ENCODE measurements at regions not wholly inside any gene's neighbourhood (a gene's known extent, or its start where the extent isn't known, plus 50 kb on each side); places are given as distances from the start of the nearest gene placed in this dataset.

DNA sequence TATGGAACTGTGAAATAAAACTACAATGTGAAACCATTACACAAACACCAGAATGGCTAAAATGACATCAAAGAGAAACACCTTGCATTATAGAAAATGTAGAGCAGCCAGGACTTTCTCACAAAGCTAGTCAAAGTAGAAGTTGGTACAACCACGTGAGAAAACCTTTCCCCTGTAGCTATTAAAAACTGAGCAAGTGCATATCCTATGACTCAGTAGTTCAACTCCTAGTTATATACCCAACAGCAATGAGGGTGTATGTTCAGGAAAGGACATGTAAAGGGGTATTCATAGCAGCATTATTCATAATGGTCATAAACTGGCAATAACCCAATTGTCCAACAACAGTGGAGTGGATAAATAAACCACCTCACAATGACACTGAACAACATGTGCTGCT, 177.5 kb upstream of the NUDT10 start:
- H3K9me3 ChIP-seq (ENCODE audit: control insufficient read depth in 4 of 4, low read length in 3 of 4): peaks cover 0 to 3% (median 0%) of the 10 kb centered on the region in 4 donors
- no peak for DNase-seq (ENCODE audit: low spot score)
- TF ChIP-seq ATF3 (IDR thresholded peaks at IDR 0.05) (no peak), HNF4G (IDR thresholded peaks at IDR 0.05) (no peak), TAF1 (conservative IDR thresholded peaks at IDR 0.05) (no peak), RXRA (IDR thresholded peaks at IDR 0.05) (no peak), FOXA2 (IDR thresholded peaks at IDR 0.05) (no peak), HNF4A (conservative IDR thresholded peaks at IDR 0.05) (no peak), SP1 (IDR thresholded peaks at IDR 0.05) (no peak), YY1 (IDR thresholded peaks at IDR 0.05) (no peak), EGR1 (IDR thresholded peaks at IDR 0.05; ENCODE audit: low read depth in 2 of 2) (no peak), NR2F2 (IDR thresholded peaks at IDR 0.05) (no peak), MAX (IDR thresholded peaks at IDR 0.05) (no peak), GABPA (IDR thresholded peaks at IDR 0.05 in 1 of 2, conservative IDR thresholded peaks at IDR 0.05 in 1 of 2) (no peak)
- TF ChIP-seq, protein P1, sequence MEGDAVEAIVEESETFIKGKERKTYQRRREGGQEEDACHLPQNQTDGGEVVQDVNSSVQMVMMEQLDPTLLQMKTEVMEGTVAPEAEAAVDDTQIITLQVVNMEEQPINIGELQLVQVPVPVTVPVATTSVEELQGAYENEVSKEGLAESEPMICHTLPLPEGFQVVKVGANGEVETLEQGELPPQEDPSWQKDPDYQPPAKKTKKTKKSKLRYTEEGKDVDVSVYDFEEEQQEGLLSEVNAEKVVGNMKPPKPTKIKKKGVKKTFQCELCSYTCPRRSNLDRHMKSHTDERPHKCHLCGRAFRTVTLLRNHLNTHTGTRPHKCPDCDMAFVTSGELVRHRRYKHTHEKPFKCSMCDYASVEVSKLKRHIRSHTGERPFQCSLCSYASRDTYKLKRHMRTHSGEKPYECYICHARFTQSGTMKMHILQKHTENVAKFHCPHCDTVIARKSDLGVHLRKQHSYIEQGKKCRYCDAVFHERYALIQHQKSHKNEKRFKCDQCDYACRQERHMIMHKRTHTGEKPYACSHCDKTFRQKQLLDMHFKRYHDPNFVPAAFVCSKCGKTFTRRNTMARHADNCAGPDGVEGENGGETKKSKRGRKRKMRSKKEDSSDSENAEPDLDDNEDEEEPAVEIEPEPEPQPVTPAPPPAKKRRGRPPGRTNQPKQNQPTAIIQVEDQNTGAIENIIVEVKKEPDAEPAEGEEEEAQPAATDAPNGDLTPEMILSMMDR (IDR thresholded peaks at IDR 0.05; ENCODE audit: low read depth, low read length, missing input control): no peak
- no peaks in the 10 kb centered on the region for H3K36me3 ChIP-seq (ENCODE audit: control insufficient read depth in 4 of 4, insufficient read depth in 3 of 4, low read depth in 1 of 4, low read length in 3 of 4)
- H3K4me1 ChIP-seq (ENCODE audit: control insufficient read depth in 4 of 4, insufficient read depth in 4 of 4, low read length in 3 of 4): no peaks in the 10 kb centered on the region
- H3K27ac ChIP-seq (ENCODE audit: low read depth in 1 of 2, low read length in 2 of 2): no peak overlapping the region
- H3K27me3 ChIP-seq (ENCODE audit: control insufficient read depth in 4 of 4, insufficient read depth in 4 of 4, low read length in 3 of 4): peaks cover 0 to 2% (median 0%) of the 10 kb centered on the region in 4 donors
- H3K9ac ChIP-seq (ENCODE audit: low read depth in 1 of 2, low read length in 2 of 2): no peak overlapping the region
- H3K4me3 ChIP-seq (ENCODE audit: low read depth in 1 of 3, low read length in 3 of 3): no peak overlapping the region
- 84% methylated on average over 1 of the region's 1 CpG for WGBS

DNA sequence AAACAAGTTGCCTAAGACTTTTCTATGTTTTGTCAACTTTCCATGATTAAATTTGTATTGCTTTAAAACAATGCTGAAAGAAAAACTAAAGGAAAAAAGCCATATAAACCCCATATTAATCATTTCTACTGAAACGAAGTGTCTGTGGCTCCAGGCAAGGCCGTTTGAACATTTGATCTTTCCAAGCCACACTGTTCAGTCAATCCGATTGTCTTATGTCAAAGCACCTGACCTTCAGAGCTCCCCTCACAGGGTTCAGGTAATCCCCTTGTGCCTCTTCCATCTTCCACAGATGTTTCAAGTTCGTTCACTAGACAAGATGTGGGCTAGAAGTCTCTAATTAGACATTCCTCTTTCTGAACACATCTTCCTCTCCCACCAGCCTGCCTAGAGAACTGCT, 177.1 kb upstream of the NUDT10 start:
- H3K27ac ChIP-seq (ENCODE audit: low read depth in 1 of 2, low read length in 2 of 2): no peak overlapping the region
- H3K27me3 ChIP-seq (ENCODE audit: control insufficient read depth in 4 of 4, insufficient read depth in 4 of 4, low read length in 3 of 4): peaks cover 0 to 2% (median 0%) of the 10 kb centered on the region in 4 donors
- no peaks in the 10 kb centered on the region for H3K36me3 ChIP-seq (ENCODE audit: control insufficient read depth in 4 of 4, insufficient read depth in 3 of 4, low read depth in 1 of 4, low read length in 3 of 4)
- no peak overlapping the region for H3K9ac ChIP-seq (ENCODE audit: low read depth in 1 of 2, low read length in 2 of 2)
- DNase-seq (ENCODE audit: low spot score): no peak
- no peak overlapping the region for H3K4me3 ChIP-seq (ENCODE audit: low read depth in 1 of 3, low read length in 3 of 3)
- 61% methylated on average over 4 of the region's 4 CpGs for WGBS
- H3K9me3 ChIP-seq (ENCODE audit: control insufficient read depth in 4 of 4, low read length in 3 of 4): peaks cover 0 to 3% (median 0%) of the 10 kb centered on the region in 4 donors
- H3K4me1 ChIP-seq (ENCODE audit: control insufficient read depth in 4 of 4, insufficient read depth in 4 of 4, low read length in 3 of 4): no peaks in the 10 kb centered on the region
- TF ChIP-seq FOXA1 (IDR thresholded peaks at IDR 0.05) (no peak), RXRA (IDR thresholded peaks at IDR 0.05) (no peak)

DNA sequence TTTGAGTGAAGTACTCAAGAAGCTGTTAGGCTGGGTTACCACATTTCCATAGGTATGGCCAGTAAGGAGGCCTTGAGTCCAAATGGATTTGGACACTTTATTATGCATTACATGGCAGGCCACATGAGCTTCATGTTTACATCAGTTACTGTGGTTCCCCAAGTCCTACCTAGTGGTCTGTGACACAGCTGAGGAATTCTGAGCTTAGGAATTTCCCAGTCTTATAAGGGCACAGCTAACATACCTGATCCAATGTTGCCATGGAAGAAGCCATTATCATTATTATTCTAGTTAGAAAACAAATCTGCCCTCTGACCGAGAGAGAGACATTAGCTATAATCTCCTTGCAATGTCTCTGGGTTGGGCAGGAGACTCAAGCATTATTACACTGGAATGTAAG, 174.4 kb upstream of the NUDT10 start:
- no peak overlapping the region for H3K9ac ChIP-seq (ENCODE audit: low read depth in 1 of 2, low read length in 2 of 2)
- 54% methylated on average over 1 of the region's 1 CpG for WGBS
- H3K4me3 ChIP-seq (ENCODE audit: low read depth in 1 of 3, low read length in 3 of 3): no peak overlapping the region
- no peak for DNase-seq (ENCODE audit: low spot score)
- TF ChIP-seq EGR1 (IDR thresholded peaks at IDR 0.05; ENCODE audit: low read depth in 2 of 2) (no peak), SP1 (IDR thresholded peaks at IDR 0.05) (no peak), FOXA2 (IDR thresholded peaks at IDR 0.05) (no peak), NR2F2 (IDR thresholded peaks at IDR 0.05) (no peak), ATF3 (IDR thresholded peaks at IDR 0.05) (no peak), ZBTB33 (IDR thresholded peaks at IDR 0.05) (no peak), GABPA (IDR thresholded peaks at IDR 0.05 in 1 of 2, conservative IDR thresholded peaks at IDR 0.05 in 1 of 2) (no peak), HNF4G (IDR thresholded peaks at IDR 0.05) (no peak), YY1 (IDR thresholded peaks at IDR 0.05) (no peak)
- TF ChIP-seq, protein P1 (IDR thresholded peaks at IDR 0.05; ENCODE audit: low read depth, low read length, missing input control): no peak
- TF ChIP-seq, protein P2, sequence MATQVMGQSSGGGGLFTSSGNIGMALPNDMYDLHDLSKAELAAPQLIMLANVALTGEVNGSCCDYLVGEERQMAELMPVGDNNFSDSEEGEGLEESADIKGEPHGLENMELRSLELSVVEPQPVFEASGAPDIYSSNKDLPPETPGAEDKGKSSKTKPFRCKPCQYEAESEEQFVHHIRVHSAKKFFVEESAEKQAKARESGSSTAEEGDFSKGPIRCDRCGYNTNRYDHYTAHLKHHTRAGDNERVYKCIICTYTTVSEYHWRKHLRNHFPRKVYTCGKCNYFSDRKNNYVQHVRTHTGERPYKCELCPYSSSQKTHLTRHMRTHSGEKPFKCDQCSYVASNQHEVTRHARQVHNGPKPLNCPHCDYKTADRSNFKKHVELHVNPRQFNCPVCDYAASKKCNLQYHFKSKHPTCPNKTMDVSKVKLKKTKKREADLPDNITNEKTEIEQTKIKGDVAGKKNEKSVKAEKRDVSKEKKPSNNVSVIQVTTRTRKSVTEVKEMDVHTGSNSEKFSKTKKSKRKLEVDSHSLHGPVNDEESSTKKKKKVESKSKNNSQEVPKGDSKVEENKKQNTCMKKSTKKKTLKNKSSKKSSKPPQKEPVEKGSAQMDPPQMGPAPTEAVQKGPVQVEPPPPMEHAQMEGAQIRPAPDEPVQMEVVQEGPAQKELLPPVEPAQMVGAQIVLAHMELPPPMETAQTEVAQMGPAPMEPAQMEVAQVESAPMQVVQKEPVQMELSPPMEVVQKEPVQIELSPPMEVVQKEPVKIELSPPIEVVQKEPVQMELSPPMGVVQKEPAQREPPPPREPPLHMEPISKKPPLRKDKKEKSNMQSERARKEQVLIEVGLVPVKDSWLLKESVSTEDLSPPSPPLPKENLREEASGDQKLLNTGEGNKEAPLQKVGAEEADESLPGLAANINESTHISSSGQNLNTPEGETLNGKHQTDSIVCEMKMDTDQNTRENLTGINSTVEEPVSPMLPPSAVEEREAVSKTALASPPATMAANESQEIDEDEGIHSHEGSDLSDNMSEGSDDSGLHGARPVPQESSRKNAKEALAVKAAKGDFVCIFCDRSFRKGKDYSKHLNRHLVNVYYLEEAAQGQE (IDR thresholded peaks at IDR 0.05): no peak
- peaks cover 0 to 3% (median 0%) of the 10 kb centered on the region in 4 donors for H3K9me3 ChIP-seq (ENCODE audit: control insufficient read depth in 4 of 4, low read length in 3 of 4)
- peaks cover 0 to 4% (median 0%) of the 10 kb centered on the region in 4 donors for H3K27me3 ChIP-seq (ENCODE audit: control insufficient read depth in 4 of 4, insufficient read depth in 4 of 4, low read length in 3 of 4)
- H3K4me1 ChIP-seq (ENCODE audit: control insufficient read depth in 4 of 4, insufficient read depth in 4 of 4, low read length in 3 of 4): no peaks in the 10 kb centered on the region
- no peak overlapping the region for H3K27ac ChIP-seq (ENCODE audit: low read depth in 1 of 2, low read length in 2 of 2)
- no peaks in the 10 kb centered on the region for H3K36me3 ChIP-seq (ENCODE audit: control insufficient read depth in 4 of 4, insufficient read depth in 3 of 4, low read depth in 1 of 4, low read length in 3 of 4)
